Stimulated activated CD8-positive, alpha-beta memory T cell treated with anti-CD3 and anti-CD28 coated beads, Interleukin-4, amount 100 ng/mL, for 1 hour (primary cell): ENCODE measurements at regions not wholly inside any gene's neighbourhood (a gene's known extent, or its start where the extent isn't known, plus 50 kb on each side); places are given as distances from the start of the nearest gene placed in this dataset.

Experiments used
- DNase-seq, 2 donors: peaks; one replicate each; pipeline ENCODE4 v3.0.0-alpha.2; 2020; ENCODE audit warnings: low read depth in 2 of 2, low spot score in 1 of 2

DNA sequence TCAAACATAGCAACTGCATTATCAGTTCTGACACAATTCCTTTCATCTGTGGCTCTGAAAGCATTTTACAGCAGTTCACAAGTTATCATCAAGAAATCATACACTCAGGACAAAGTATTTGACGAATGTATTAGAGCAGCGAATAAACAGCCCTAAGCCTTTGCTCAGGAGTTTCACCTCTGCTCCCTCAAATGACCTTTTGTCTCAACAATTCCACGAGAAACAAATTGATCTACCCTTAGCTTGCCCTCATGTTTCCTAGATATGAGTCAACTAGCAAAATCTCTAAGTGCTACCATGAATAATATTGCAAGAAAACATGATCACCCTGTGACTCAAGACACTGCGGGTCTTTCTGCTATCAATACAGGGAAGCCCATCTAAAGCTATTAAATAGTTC is 396.1 kb downstream of the EFNB2 start:
- DNase-seq = no peak

GRCh38 chr13:106138620-106139019 is 396.8 kb downstream of the EFNB2 start:
- DNase-seq = no peak

- no peak for DNase-seq
Observed at GRCh38 chr13:106133025-106133424, 402.4 kb downstream of the EFNB2 start.

DNA sequence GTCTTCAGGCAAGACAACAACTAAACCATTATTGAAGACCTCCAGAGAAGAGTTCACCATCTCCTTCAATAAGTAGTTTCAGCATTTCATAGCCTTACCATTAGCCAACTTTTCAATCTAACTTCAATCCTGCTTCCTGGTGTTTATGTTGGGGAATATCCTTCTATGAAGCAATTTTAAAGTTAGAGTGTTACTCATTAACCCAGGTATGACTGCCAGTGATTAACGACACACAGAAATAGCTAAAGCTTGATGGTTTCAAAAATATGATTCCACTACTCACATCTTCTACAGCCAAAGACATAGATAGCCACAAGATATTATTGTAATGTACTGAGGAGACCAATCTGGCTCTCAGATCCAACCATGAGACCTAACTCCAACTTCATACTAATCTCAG is 403.2 kb downstream of the EFNB2 start:
- DNase-seq = no peak

DNA sequence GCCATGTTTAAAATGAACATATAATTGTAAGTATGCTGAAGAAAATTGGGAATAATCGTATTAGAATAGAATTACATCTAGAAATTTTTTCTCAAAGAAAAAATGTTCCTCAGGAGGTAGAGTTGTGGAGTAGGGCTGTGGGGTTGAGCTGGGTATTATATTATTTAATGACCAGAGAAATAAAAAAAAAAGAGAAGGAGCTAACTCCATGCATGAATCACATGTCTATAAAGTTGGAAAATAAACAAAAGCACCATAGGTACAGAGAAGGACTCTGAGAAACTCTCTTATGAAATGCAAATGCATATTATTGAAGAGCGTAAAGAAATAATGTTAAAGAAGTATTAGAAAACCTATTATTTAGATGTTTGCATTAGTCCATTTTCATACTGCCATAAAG is 405.5 kb downstream of the EFNB2 start:
- DNase-seq = no peak

DNA sequence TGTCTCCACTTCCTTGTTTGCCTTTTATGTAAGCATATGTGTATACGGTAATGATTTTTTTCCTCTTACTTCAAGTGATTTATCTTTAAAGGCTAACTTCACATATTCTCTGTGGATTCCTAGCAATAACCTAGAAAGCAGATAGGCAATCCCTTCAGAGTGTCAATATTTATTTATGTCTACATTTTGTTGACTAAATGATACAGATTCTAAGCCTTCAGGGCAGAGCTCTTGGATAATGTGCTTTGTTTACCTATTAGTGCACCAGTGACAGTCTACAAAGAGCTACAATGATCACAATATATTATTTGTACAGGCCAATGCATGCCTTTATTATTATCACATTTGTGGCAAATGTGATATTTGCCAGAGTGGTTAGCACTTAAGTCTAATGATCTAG is 406.2 kb downstream of the EFNB2 start:
- no peak for DNase-seq

- no peak for DNase-seq
Observed at GRCh38 chr13:106122234-106122633, 413.2 kb downstream of the EFNB2 start.

- DNase-seq = no peak
Observed at GRCh38 chr13:106121173-106121754, 414.2 kb downstream of the EFNB2 start.

GRCh38 chr13:106118996-106119395 is 416.5 kb downstream of the EFNB2 start:
- DNase-seq = no peak

DNA sequence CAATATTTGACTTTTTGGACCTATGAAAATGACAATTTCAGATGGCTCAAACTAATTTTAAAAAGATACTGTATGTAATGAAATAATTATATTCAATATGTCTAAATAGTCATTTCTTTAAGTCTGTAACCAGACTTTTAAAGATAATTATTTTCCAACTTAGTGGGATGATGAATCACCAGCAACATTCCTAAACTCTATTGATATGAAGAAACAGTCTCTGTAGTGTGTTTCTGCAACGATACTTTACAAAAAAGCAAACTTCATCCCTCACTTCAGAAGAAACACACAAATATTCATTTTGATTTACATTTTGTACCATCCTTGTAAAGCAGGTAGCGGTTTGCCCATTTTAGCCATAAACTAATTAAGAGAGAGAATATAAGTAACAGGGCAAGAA is 417.4 kb downstream of the EFNB2 start:
- DNase-seq = no peak

DNA sequence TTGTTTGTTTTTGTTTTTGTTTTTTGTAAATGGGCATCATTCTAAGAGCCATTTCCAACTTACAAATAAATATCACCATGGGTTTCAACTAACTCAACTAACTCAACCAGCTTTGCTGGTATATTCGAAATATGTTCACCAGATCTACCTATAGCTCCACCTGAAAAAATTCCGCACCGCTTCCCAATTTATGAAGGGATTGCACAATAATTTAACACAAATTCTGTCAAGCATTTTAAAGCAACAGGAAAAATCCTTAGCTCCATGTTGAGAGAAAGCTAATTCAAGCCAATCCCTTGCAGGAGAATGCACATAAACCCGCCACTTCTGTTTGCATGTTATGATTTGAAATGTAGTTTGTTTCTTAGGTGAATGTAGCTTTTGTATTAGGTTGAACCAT is 417.8 kb downstream of the EFNB2 start:
- DNase-seq = no peak

GRCh38 chr13:106117035-106117434 is 418.4 kb downstream of the EFNB2 start:
- no peak for DNase-seq

DNA sequence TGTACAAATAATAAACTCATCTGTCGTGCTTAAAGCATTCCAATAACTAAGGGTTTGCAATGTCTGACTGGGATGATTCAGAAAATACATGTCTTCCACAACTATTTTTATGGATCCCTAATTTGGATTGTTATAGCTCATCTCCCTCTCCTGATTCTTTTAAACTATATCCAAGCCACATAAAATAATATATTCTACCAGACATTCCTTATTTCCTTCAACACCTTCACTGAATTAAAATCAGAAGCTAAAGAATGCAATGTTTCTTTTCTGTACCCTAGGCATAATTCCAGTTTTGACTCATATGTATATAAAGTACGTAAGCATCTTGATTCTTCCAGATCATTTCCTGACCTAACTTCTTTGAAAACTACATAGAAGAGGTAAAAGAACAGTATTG is 420.4 kb downstream of the EFNB2 start:
- no peak for DNase-seq

DNA sequence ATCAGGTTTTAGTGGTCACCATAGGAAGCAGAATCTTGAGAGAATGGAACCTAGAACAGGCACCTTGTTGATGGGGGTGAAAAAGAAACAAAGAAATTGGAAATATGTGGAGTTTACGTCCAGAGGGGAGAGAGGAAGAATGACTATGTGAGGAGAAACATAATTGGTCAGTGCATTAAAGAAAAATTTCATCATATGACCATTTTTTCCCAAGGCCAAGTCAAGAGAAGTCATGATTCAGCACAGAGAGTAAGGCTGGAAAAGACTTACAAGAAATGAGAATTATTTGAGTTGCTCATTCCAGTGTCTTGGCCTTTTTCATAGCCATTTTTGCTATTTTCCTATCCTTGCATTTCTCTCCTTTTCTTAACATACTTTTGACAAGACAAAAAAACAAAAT is 421.7 kb downstream of the EFNB2 start:
- no peak for DNase-seq

GRCh38 chr13:106112191-106112590 is 423.3 kb downstream of the EFNB2 start:
- DNase-seq = no peak

- no peak for DNase-seq
Observed at GRCh38 chr13:106110241-106110855, 425.1 kb downstream of the EFNB2 start.

- DNase-seq = no peak
Observed at GRCh38 chr13:106109391-106109791, 426.1 kb downstream of the EFNB2 start.

DNA sequence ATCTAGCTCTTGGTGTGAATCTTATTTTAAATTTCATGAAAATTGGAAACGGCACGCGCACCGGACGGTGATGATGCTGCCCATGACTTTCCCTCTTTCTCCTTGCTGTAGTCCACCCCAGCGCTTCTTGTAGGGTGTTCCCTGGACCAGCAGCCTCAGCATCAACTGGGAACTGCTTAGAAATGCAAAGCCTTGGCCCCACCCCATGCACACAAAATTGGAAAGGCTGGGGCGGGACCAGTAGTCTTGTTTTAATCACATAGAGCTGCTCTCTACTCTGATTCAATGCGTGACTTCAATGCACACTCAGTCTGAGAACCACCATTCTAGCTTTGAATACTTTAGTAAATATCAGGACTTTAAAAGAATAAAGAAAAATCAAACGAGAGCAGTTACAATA is 427.1 kb downstream of the EFNB2 start:
- DNase-seq = no peak

- DNase-seq = no peak
Observed at GRCh38 chr13:106107061-106107460, 428.4 kb downstream of the EFNB2 start.

GRCh38 chr13:106105153-106105552 is 430.3 kb downstream of the EFNB2 start:
- DNase-seq = no peak

GRCh38 chr13:106104281-106104901 is 431.1 kb downstream of the EFNB2 start:
- no peak for DNase-seq

- DNase-seq = no peak
Observed at GRCh38 chr13:106103779-106104178, 431.7 kb downstream of the EFNB2 start.

DNA sequence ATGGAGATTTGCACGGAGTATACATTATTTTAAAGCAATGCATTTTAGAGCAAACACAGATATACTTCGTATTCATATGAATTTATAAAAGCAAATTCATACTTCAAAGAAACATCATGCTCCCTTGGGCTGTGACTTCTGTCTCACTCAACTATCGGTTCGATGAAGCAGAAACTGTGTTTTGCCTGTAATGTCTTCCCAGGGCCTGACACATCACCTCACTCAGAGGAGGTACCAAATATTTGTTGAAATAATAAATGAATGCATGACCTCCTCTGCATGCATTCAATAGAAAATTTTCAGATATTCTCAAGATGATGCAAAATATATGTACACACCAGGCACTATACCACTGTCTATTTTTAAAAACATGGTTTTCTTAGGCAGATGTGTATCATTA is 432.7 kb downstream of the EFNB2 start:
- no peak for DNase-seq
